ENCODE measurements at regions not wholly inside any gene's neighbourhood (a gene's known extent, or its start where the extent isn't known, plus 50 kb on each side); places are given as distances from the start of the nearest gene placed in this dataset.

GRCh38 chr11:133660202-133660568, 127.9 kb upstream of the OPCML start:
- Histone ChIP-seq H3K27me3 (ENCODE audit: control insufficient read depth, insufficient read depth, low read length) (no peaks in the 10 kb centered on the region), H3K4me1 (ENCODE audit: control insufficient read depth, low read depth, low read length) (peaks cover 22% of the 10 kb centered on the region), H3K36me3 (ENCODE audit: control insufficient read depth, low read depth, low read length) (no peaks in the 10 kb centered on the region), H3K4me3 (ENCODE audit: low read length) (peak overlapping the region; percentile 1), H3K27ac (ENCODE audit: low read length) (no peak overlapping the region), H3K9me3 (ENCODE audit: control insufficient read depth, low read depth, low read length) (no peaks in the 10 kb centered on the region), H3K9ac (ENCODE audit: low read length) (no peak overlapping the region)

GRCh38 chr11:133659538-133660201, 127.4 kb upstream of the OPCML start:
- Histone ChIP-seq H3K9ac (ENCODE audit: low read length) (no peak overlapping the region), H3K4me1 (ENCODE audit: control insufficient read depth, low read depth, low read length) (peaks cover 22% of the 10 kb centered on the region), H3K27ac (ENCODE audit: low read length) (no peak overlapping the region), H3K36me3 (ENCODE audit: control insufficient read depth, low read depth, low read length) (no peaks in the 10 kb centered on the region), H3K27me3 (ENCODE audit: control insufficient read depth, insufficient read depth, low read length) (no peaks in the 10 kb centered on the region), H3K4me3 (ENCODE audit: low read length) (peak overlapping the region; percentile 1), H3K9me3 (ENCODE audit: control insufficient read depth, low read depth, low read length) (no peaks in the 10 kb centered on the region)

- H3K4me3 ChIP-seq (ENCODE audit: low read length), result no peak overlapping the region
- H3K9ac ChIP-seq (ENCODE audit: low read length), result no peak overlapping the region
- no peaks in the 10 kb centered on the region for H3K27me3 ChIP-seq (ENCODE audit: control insufficient read depth, insufficient read depth, low read length)
- H3K9me3 ChIP-seq (ENCODE audit: control insufficient read depth, low read depth, low read length), result no peaks in the 10 kb centered on the region
- H3K4me1 ChIP-seq (ENCODE audit: control insufficient read depth, low read depth, low read length), result peaks cover 26% of the 10 kb centered on the region
- H3K27ac ChIP-seq (ENCODE audit: low read length), result no peak overlapping the region
- H3K36me3 ChIP-seq (ENCODE audit: control insufficient read depth, low read depth, low read length), result no peaks in the 10 kb centered on the region
Observed at GRCh38 chr11:133657054-133657453, 124.8 kb upstream of the OPCML start.

- H3K4me3 ChIP-seq (ENCODE audit: low read length), result no peak overlapping the region
- no peak overlapping the region for H3K9ac ChIP-seq (ENCODE audit: low read length)
- H3K9me3 ChIP-seq (ENCODE audit: control insufficient read depth, low read depth, low read length), result no peaks in the 10 kb centered on the region
- H3K4me1 ChIP-seq (ENCODE audit: control insufficient read depth, low read depth, low read length), result peaks cover 26% of the 10 kb centered on the region
- H3K27ac ChIP-seq (ENCODE audit: low read length), result no peak overlapping the region
- no peaks in the 10 kb centered on the region for H3K27me3 ChIP-seq (ENCODE audit: control insufficient read depth, insufficient read depth, low read length)
- no peaks in the 10 kb centered on the region for H3K36me3 ChIP-seq (ENCODE audit: control insufficient read depth, low read depth, low read length)
Observed at GRCh38 chr11:133656082-133656635, 123.9 kb upstream of the OPCML start.

- Histone ChIP-seq H3K27ac (ENCODE audit: low read length) (no peak overlapping the region), H3K4me1 (ENCODE audit: control insufficient read depth, low read depth, low read length) (peaks cover 13% of the 10 kb centered on the region), H3K9ac (ENCODE audit: low read length) (no peak overlapping the region), H3K9me3 (ENCODE audit: control insufficient read depth, low read depth, low read length) (no peaks in the 10 kb centered on the region), H3K4me3 (ENCODE audit: low read length) (no peak overlapping the region), H3K27me3 (ENCODE audit: control insufficient read depth, insufficient read depth, low read length) (no peaks in the 10 kb centered on the region), H3K36me3 (ENCODE audit: control insufficient read depth, low read depth, low read length) (no peaks in the 10 kb centered on the region)
Observed at GRCh38 chr11:133654630-133655212, 122.4 kb upstream of the OPCML start.

GRCh38 chr11:133653336-133653735, 121.0 kb upstream of the OPCML start:
- no peaks in the 10 kb centered on the region for H3K36me3 ChIP-seq (ENCODE audit: control insufficient read depth, low read depth, low read length)
- H3K4me3 ChIP-seq (ENCODE audit: low read length), result no peak overlapping the region
- H3K27ac ChIP-seq (ENCODE audit: low read length), result no peak overlapping the region
- no peaks in the 10 kb centered on the region for H3K27me3 ChIP-seq (ENCODE audit: control insufficient read depth, insufficient read depth, low read length)
- peaks cover 4% of the 10 kb centered on the region for H3K4me1 ChIP-seq (ENCODE audit: control insufficient read depth, low read depth, low read length)
- H3K9ac ChIP-seq (ENCODE audit: low read length), result no peak overlapping the region
- H3K9me3 ChIP-seq (ENCODE audit: control insufficient read depth, low read depth, low read length), result no peaks in the 10 kb centered on the region

GRCh38 chr11:133650082-133650481, 117.8 kb upstream of the OPCML start:
- no peak overlapping the region for H3K4me3 ChIP-seq (ENCODE audit: low read length)
- H3K4me1 ChIP-seq (ENCODE audit: control insufficient read depth, low read depth, low read length), result peaks cover 4% of the 10 kb centered on the region
- H3K9me3 ChIP-seq (ENCODE audit: control insufficient read depth, low read depth, low read length), result no peaks in the 10 kb centered on the region
- no peak overlapping the region for H3K27ac ChIP-seq (ENCODE audit: low read length)
- H3K36me3 ChIP-seq (ENCODE audit: control insufficient read depth, low read depth, low read length), result no peaks in the 10 kb centered on the region
- H3K9ac ChIP-seq (ENCODE audit: low read length), result no peak overlapping the region
- no peaks in the 10 kb centered on the region for H3K27me3 ChIP-seq (ENCODE audit: control insufficient read depth, insufficient read depth, low read length)

- no peak overlapping the region for H3K27ac ChIP-seq (ENCODE audit: low read length)
- no peak overlapping the region for H3K4me3 ChIP-seq (ENCODE audit: low read length)
- H3K9me3 ChIP-seq (ENCODE audit: control insufficient read depth, low read depth, low read length), result no peaks in the 10 kb centered on the region
- H3K36me3 ChIP-seq (ENCODE audit: control insufficient read depth, low read depth, low read length), result no peaks in the 10 kb centered on the region
- no peaks in the 10 kb centered on the region for H3K27me3 ChIP-seq (ENCODE audit: control insufficient read depth, insufficient read depth, low read length)
- peaks cover 4% of the 10 kb centered on the region for H3K4me1 ChIP-seq (ENCODE audit: control insufficient read depth, low read depth, low read length)
- no peak overlapping the region for H3K9ac ChIP-seq (ENCODE audit: low read length)
Observed at GRCh38 chr11:133649040-133649439, 116.7 kb upstream of the OPCML start.

GRCh38 chr11:133639408-133639807, 107.1 kb upstream of the OPCML start:
- peaks cover 18% of the 10 kb centered on the region for H3K4me1 ChIP-seq (ENCODE audit: control insufficient read depth, low read depth, low read length)
- no peaks in the 10 kb centered on the region for H3K36me3 ChIP-seq (ENCODE audit: control insufficient read depth, low read depth, low read length)
- H3K27me3 ChIP-seq (ENCODE audit: control insufficient read depth, insufficient read depth, low read length), result no peaks in the 10 kb centered on the region
- H3K27ac ChIP-seq (ENCODE audit: low read length), result no peak overlapping the region
- H3K9me3 ChIP-seq (ENCODE audit: control insufficient read depth, low read depth, low read length), result no peaks in the 10 kb centered on the region
- H3K4me3 ChIP-seq (ENCODE audit: low read length), result no peak overlapping the region
- no peak overlapping the region for H3K9ac ChIP-seq (ENCODE audit: low read length)

- Histone ChIP-seq H3K27me3 (ENCODE audit: control insufficient read depth, insufficient read depth, low read length) (no peaks in the 10 kb centered on the region), H3K9ac (ENCODE audit: low read length) (no peak overlapping the region), H3K36me3 (ENCODE audit: control insufficient read depth, low read depth, low read length) (no peaks in the 10 kb centered on the region), H3K9me3 (ENCODE audit: control insufficient read depth, low read depth, low read length) (no peaks in the 10 kb centered on the region), H3K4me3 (ENCODE audit: low read length) (no peak overlapping the region), H3K4me1 (ENCODE audit: control insufficient read depth, low read depth, low read length) (peaks cover 18% of the 10 kb centered on the region), H3K27ac (ENCODE audit: low read length) (no peak overlapping the region)
Observed at GRCh38 chr11:133638921-133639320, 106.6 kb upstream of the OPCML start.

- Histone ChIP-seq H3K27ac (ENCODE audit: low read length) (no peak overlapping the region), H3K4me3 (ENCODE audit: low read length) (no peak overlapping the region), H3K9ac (ENCODE audit: low read length) (no peak overlapping the region), H3K4me1 (ENCODE audit: control insufficient read depth, low read depth, low read length) (peaks cover 18% of the 10 kb centered on the region), H3K27me3 (ENCODE audit: control insufficient read depth, insufficient read depth, low read length) (no peaks in the 10 kb centered on the region), H3K9me3 (ENCODE audit: control insufficient read depth, low read depth, low read length) (no peaks in the 10 kb centered on the region), H3K36me3 (ENCODE audit: control insufficient read depth, low read depth, low read length) (no peaks in the 10 kb centered on the region)
Observed at GRCh38 chr11:133636711-133637355, 104.5 kb upstream of the OPCML start.
